ENCODE measurements at regions not wholly inside any gene's neighbourhood (a gene's known extent, or its start where the extent isn't known, plus 50 kb on each side); places are given as distances from the start of the nearest gene placed in this dataset.
"Not testable (repeated sequence)": the region's sequence is repeated elsewhere in the genome, so short reads cannot be mapped to it uniquely, and the experiment has no call there.

DNA sequence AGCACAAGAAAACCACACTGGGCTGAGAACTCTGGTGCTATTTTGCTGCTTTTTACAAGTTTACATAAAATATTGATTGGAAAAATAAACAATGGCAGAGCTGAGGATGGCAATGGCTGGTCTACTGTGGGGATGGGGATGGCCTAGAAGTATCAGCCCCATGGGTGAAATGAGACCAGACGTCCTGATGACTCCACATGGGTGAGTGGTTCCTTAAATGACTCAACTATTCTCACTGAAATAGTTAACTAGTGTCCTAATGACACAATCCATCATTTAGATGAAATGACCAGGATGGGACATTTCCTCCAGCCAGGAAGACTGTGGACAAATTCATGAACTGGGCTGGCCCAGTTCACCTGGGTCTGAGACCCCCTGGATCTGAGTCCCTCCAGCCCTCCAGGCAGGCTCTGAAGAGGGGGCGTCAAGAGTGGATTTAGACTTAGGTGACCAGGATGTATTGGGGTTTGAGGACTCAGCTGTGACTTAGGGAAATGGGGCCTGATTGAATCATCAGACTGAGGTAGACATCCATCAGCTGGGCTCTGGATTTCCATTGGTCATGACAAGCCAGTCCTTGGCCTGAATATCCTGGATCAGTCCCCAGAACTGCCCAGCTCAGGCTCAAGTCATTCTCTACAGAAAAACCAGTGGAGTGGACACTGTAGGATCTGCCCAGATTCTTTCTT lies 98.2 kb upstream of the IGLL5 start:
- Histone ChIP-seq H3K27me3 (peaks cover 28% of the 10 kb centered on the region), H3K27ac (no peak overlapping the region), H3K4me1 (no peaks in the 10 kb centered on the region), H3K36me3 (no peaks in the 10 kb centered on the region), H3K9me3 (no peaks in the 10 kb centered on the region), H3K4me3 (no peak overlapping the region)
- TF ChIP-seq EP300 (IDR thresholded peaks at IDR 0.05) (no peak), POLR2AphosphoS5 (IDR thresholded peaks at IDR 0.05) (no peak), POLR2A (IDR thresholded peaks at IDR 0.05) (no peak)
- TF ChIP-seq, protein P1, sequence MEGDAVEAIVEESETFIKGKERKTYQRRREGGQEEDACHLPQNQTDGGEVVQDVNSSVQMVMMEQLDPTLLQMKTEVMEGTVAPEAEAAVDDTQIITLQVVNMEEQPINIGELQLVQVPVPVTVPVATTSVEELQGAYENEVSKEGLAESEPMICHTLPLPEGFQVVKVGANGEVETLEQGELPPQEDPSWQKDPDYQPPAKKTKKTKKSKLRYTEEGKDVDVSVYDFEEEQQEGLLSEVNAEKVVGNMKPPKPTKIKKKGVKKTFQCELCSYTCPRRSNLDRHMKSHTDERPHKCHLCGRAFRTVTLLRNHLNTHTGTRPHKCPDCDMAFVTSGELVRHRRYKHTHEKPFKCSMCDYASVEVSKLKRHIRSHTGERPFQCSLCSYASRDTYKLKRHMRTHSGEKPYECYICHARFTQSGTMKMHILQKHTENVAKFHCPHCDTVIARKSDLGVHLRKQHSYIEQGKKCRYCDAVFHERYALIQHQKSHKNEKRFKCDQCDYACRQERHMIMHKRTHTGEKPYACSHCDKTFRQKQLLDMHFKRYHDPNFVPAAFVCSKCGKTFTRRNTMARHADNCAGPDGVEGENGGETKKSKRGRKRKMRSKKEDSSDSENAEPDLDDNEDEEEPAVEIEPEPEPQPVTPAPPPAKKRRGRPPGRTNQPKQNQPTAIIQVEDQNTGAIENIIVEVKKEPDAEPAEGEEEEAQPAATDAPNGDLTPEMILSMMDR (IDR thresholded peaks at IDR 0.05): no peak
- 53% methylated on average over 2 of the region's 2 CpGs for WGBS
- no peak for DNase-seq (ENCODE audit: low spot score in 2 of 2)

DNA sequence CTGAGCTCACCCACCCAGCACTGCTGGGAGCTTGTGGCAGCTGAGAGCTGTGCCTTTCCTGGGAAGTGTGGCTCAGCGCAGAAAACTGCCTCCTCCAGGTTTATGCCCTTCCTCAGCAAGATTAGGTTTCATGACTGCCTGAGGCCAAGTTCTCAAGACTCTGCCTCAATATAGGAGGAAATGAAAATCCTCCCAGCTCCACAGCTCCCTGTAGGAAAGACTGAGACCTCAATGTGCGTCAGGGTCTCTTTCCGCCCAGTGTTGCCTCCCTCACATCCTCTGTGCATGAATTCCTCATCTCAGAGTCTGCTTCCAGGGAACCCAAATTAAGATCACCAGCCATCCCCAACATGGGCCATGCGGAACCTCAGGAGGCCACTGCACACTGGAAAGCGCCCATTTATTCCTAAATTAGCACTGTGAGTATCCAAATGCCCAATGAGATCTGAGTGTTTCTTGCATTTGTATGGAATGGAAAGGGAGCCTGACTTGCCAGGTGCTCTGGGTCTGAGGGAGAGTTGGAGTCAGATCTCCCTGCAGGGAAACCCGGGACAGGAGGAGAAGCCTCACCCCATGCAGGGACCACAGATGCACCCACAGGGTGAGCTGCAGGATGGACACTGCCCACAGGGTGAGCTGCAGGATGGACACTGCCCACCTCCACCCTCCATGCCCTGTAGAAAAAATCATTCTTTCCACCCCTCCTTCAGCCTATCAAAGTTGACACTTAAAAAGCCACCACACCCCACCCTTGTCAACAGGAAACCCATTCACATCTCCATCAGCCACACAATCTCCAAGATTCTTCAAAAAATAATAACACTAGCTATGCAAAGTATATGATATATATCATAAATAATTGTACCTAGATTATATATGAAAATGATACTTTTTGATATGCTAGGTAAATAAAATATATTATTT lies 97.4 kb upstream of the IGLL5 start:
- Histone ChIP-seq H3K36me3 (no peaks in the 10 kb centered on the region), H3K4me3 (no peak overlapping the region), H3K27me3 (peaks cover 28% of the 10 kb centered on the region), H3K4me1 (no peaks in the 10 kb centered on the region), H3K27ac (no peak overlapping the region), H3K9me3 (no peaks in the 10 kb centered on the region)
- whole genome bisulfite sequencing: 81% methylated on average over 5 of the region's 6 CpGs
- TF ChIP-seq POLR2A (IDR thresholded peaks at IDR 0.05) (no peak), EP300 (IDR thresholded peaks at IDR 0.05) (no peak), POLR2AphosphoS5 (IDR thresholded peaks at IDR 0.05) (no peak)
- TF ChIP-seq, protein P1 (IDR thresholded peaks at IDR 0.05): no peak
- DNase-seq (ENCODE audit: low spot score in 2 of 2): no peak

DNA sequence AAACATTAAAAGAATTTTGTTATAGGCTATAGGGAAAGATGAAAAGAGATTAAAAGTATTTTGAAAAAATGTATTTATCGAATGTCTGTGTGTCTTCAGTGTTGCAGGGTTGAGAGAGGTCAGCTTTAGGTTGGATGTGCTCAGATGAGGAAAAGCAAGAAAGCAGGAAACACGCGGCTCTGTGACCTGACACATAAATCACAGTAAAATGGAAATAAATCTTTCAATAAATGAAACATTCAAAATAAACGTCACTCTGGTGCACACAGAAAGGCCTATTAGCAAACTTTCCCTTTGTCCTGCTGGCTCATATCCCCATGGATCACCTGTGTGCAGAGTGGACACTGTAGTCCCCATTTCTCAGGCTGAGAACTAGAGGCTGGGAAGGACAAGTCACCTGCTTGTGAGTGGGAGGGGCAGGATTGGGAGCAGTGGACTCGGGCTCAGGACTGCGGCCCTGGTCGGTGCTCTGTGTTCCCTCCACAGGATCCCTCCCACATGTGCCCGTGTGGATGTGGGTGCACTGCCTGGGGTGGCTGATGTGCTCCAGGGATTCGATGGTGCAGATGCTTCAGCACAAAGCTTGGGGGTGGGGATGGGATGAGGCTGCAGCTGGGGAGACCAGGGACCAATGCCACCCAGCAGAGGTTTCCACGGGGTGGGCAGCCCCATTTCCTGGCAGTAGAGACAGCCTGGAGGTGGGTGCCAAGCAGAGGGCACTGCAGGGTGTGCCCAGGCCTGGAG lies 96.0 kb upstream of the IGLL5 start:
- Histone ChIP-seq H3K4me3 (no peak overlapping the region), H3K9me3 (no peaks in the 10 kb centered on the region), H3K4me1 (no peaks in the 10 kb centered on the region), H3K36me3 (no peaks in the 10 kb centered on the region), H3K27me3 (peaks cover 16% of the 10 kb centered on the region), H3K27ac (no peak overlapping the region)
- WGBS: 47% methylated on average over 10 of the region's 10 CpGs
- DNase-seq (ENCODE audit: low spot score in 2 of 2): no peak
- TF ChIP-seq, protein P1 (IDR thresholded peaks at IDR 0.05): no peak
- TF ChIP-seq POLR2AphosphoS5 (IDR thresholded peaks at IDR 0.05): no peak
- no peak for TF ChIP-seq POLR2A (IDR thresholded peaks at IDR 0.05)
- TF ChIP-seq EP300 (IDR thresholded peaks at IDR 0.05): no peak

DNA sequence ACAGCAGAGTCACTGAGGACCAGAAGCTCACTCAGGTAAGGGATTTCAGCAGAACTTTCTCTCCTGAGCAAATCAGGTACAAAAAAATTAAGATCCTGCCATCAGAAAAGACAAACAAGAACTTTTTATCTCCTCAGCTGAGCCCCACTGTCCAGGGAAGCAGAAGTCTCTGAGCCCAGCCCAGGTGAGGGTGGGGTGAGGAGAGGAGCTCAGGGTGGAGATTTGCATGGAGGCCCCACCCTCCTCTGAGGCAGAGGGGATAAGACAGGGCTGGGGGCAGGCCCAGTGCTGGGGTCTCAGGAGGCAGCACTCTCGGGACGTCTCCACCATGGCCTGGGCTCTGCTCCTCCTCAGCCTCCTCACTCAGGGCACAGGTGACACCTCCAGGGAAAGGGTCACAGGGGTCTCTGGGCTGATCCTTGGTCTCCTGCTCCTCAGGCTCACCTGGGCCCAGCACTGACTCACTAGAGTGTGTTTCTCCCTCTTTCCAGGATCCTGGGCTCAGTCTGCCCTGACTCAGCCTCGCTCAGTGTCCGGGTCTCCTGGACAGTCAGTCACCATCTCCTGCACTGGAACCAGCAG lies 95.3 kb upstream of the IGLL5 start:
- not testable (repeated sequence) for DNase-seq (ENCODE audit: low spot score in 2 of 2); H3K4me1 ChIP-seq; H3K4me3 ChIP-seq; H3K9me3 ChIP-seq; H3K36me3 ChIP-seq; H3K27ac ChIP-seq
- WGBS: 95% methylated on average over 4 of the region's 4 CpGs
- H3K27me3 ChIP-seq: peaks cover 16% of the 10 kb centered on the region

DNA sequence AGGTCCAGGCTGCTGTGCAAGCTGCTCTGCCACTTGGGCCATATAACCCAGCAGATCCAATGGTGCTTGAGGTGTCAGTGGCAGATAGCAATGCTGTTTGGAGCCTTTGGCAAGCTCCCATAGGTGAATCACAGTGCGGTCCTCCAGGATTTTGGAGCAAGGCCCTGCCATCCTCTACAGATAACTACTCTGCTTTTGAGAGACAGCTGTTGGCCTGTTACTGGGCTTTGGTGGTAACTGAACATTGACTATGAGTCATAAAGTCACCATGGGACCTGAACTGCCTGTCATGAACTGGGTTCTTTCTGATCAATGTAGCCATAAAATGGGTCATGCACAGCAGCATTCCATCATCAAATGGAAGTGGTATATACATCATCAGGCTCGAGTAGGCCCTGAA lies 92.0 kb upstream of the IGLL5 start:
- not testable (repeated sequence) for H3K27ac ChIP-seq; H3K4me3 ChIP-seq; H3K36me3 ChIP-seq; H3K4me1 ChIP-seq; H3K27me3 ChIP-seq; H3K9me3 ChIP-seq; DNase-seq (ENCODE audit: low spot score in 2 of 2)
- 80% methylated on average over 1 of the region's 2 CpGs for WGBS
